ENCODE measurements at regions not wholly inside any gene's neighbourhood (a gene's known extent, or its start where the extent isn't known, plus 50 kb on each side); places are given as distances from the start of the nearest gene placed in this dataset.

- no peak for TF ChIP-seq CTCF (conservative IDR thresholded peaks at IDR 0.05)
- TF ChIP-seq EZH2 (IDR thresholded peaks at IDR 0.05; ENCODE audit: low read depth): no peak
Observed at GRCh38 chr9:28396058-28396457, 822.8 kb upstream of the C9orf72 start.

Data from PC-9 (cell line).